Ishikawa (cell line): ENCODE measurements at regions not wholly inside any gene's neighbourhood (a gene's known extent, or its start where the extent isn't known, plus 50 kb on each side); places are given as distances from the start of the nearest gene placed in this dataset.

ENCODE experiments used
- CEBPB ChIP-seq: IDR thresholded peaks from 2 replicates; pipeline ENCODE4 v1.6.1; 2012
- CREB1 ChIP-seq: IDR thresholded peaks from 2 replicates; pipeline ENCODE4 v1.6.1; 2012; ENCODE audit warnings: low read depth
- EGR1 ChIP-seq: IDR thresholded peaks from 2 replicates; pipeline ENCODE4 v1.6.1; 2012
- EP300 ChIP-seq: IDR thresholded peaks from 2 replicates; pipeline ENCODE4 v1.6.1; 2012; ENCODE audit warnings: borderline replicate concordance
- FOXM1 ChIP-seq: IDR thresholded peaks from 2 replicates; pipeline ENCODE4 v1.6.1; 2012; ENCODE audit warnings: low read depth, borderline replicate concordance
- MAX ChIP-seq: IDR thresholded peaks from 2 replicates; pipeline ENCODE4 v1.6.1; 2012
- NFIC ChIP-seq: IDR thresholded peaks from 2 replicates; pipeline ENCODE4 v1.6.1; 2012
- RAD21 ChIP-seq: IDR thresholded peaks from 2 replicates; pipeline ENCODE4 v1.6.1; 2012; ENCODE audit warnings: low read depth
- REST ChIP-seq: IDR thresholded peaks from 2 replicates; pipeline ENCODE4 v1.6.1; 2012; ENCODE audit warnings: low read depth, mild to moderate bottlenecking
- TAF1 ChIP-seq: IDR thresholded peaks from 2 replicates; pipeline ENCODE4 v1.6.1; 2012; ENCODE audit warnings: low read depth, mild to moderate bottlenecking
- TCF12 ChIP-seq: IDR thresholded peaks from 2 replicates; pipeline ENCODE4 v1.6.1; 2012; ENCODE audit warnings: low read depth
- TEAD4 ChIP-seq: IDR thresholded peaks from 2 replicates; pipeline ENCODE4 v1.6.1; 2012
- USF1 ChIP-seq: IDR thresholded peaks from 2 replicates; pipeline ENCODE4 v1.6.1; 2012
- YY1 ChIP-seq: IDR thresholded peaks from 2 replicates; pipeline ENCODE4 v1.6.1; 2012; ENCODE audit warnings: low read depth
- ZBTB7A ChIP-seq: IDR thresholded peaks from 2 replicates; pipeline ENCODE4 v1.6.1; 2012; ENCODE audit warnings: low read depth

- TF ChIP-seq CREB1 = no peak
- TF ChIP-seq EP300 = no peak
- no peak for TF ChIP-seq MAX
- no peak for TF ChIP-seq EGR1
- TF ChIP-seq RAD21 = no peak
- TF ChIP-seq ZBTB7A = no peak
- no peak for TF ChIP-seq USF1
- no peak for TF ChIP-seq YY1
- TF ChIP-seq TAF1 = no peak
- TF ChIP-seq REST = no peak
- no peak for TF ChIP-seq TEAD4
- TF ChIP-seq CEBPB = no peak
- TF ChIP-seq TCF12 = no peak
- no peak for TF ChIP-seq FOXM1
Measured at GRCh38 chr20:11379257-11380011, 538.3 kb upstream of the BTBD3 start.

GRCh38 chr20:11380283-11380682 is 537.4 kb upstream of the BTBD3 start:
- TF ChIP-seq FOXM1 (no peak), REST (no peak), CREB1 (no peak), NFIC (no peak), TAF1 (no peak), MAX (no peak), USF1 (no peak), CEBPB (no peak), EGR1 (no peak), ZBTB7A (no peak), TEAD4 (no peak), TCF12 (no peak), RAD21 (no peak), YY1 (no peak), EP300 (no peak)

- TF ChIP-seq YY1 (no peak), MAX (no peak), TAF1 (no peak), NFIC (no peak), ZBTB7A (no peak), REST (no peak), FOXM1 (no peak), TCF12 (no peak), EP300 (no peak), TEAD4 (no peak), EGR1 (no peak), CREB1 (no peak), USF1 (no peak), CEBPB (no peak), RAD21 (no peak)
Measured at GRCh38 chr20:11387189-11387754, 530.4 kb upstream of the BTBD3 start.
